Stimulated activated CD8-positive, alpha-beta memory T cell treated with anti-CD3 and anti-CD28 coated beads, Interleukin-12 subunit alpha, Interleukin-12 subunit beta, amount 100 ng/mL, for 4 hours (primary cell): ENCODE measurements at regions not wholly inside any gene's neighbourhood (a gene's known extent, or its start where the extent isn't known, plus 50 kb on each side); places are given as distances from the start of the nearest gene placed in this dataset.
"Not testable (repeated sequence)": the region's sequence is repeated elsewhere in the genome, so short reads cannot be mapped to it uniquely, and the experiment has no call there.

ENCODE experiments used
- DNase-seq: peaks from one replicate; pipeline ENCODE4 v3.0.0-alpha.2; 2020; ENCODE audit warnings: low read depth

DNA sequence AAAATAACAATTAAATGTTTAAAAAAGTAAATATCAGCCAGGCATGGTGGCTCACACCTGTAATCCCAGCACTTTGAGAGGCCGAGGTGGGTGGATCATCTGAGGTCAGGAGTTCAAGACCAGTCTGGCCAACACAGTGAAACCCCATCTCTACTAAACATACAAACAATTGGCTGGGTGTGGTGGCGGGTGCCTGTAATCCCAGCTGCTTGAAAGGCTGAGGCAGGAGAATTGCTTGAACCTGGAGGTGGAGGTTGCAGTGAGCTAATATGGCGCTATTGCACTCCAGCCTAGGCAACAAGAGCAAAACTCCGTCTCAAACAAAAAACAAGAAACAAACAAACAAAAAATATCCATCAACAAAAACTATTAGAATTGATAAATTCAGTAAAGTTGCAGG, 77.5 kb downstream of the SNX5 start:
- DNase-seq: not testable (repeated sequence)

DNA sequence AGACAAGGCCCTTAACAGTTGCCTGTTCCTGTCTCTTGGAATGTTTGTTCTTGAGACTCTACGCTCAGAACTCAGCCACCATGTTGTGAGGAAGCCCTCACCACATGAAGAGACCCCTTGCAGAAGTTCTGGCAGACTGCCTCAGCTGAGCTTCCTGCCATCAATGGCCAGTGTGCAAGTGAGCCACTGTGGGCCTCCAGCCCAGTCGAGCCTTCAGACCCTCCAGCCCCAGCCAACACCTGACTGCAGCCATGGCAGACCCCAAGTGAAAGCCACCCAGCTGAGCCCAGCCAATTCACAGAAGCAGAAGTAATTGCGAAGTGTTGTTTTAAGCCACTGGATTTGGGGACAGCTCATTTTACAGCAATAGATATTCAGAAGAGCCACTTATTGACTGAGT, 78.3 kb downstream of the SNX5 start:
- DNase-seq: no peak

- no peak for DNase-seq
These were observed 79.4 kb downstream of the SNX5 start for GRCh38 chr20:17889226-17889625.

- DNase-seq: no peak
These were observed 80.5 kb downstream of the SNX5 start for GRCh38 chr20:17888044-17888443.

DNA sequence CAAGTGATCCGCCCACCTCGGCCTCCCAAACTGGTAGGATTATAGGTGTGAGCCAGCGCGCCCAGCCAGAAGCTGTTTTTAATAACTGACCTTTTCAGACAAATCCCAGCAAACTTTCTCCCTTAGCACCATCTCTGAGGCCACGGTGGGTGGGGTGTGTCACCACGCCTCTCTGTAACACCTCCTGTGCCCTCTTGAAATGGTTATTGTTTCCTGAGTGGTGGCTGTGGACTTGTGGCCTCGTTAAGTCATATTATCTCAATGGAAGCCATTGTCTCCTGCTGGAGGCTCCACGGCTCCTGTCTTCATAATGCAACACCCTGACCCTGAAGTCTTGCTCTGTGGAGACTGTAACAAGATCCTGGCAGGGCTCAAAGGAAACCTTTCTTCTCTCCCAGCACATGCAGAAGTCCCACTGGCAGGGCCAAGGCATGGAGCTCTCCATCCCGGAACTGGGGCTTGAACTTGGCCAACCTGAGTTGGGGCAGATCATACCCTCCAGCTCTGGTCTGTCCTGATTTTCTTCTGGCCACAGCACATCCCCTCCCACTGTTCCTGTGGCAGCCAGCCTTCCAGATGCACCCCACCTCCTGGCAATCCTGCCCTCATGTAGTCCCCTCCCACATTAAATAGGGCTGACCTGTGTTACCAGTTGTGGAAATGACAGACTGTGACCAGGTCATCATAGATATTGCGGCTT, 81.1 kb downstream of the SNX5 start:
- no peak for DNase-seq

GRCh38 chr20:17885544-17885943, 83.0 kb downstream of the SNX5 start:
- no peak for DNase-seq

GRCh38 chr20:17885076-17885475, 83.5 kb downstream of the SNX5 start:
- no peak for DNase-seq

- DNase-seq: no peak
These were observed 84.1 kb downstream of the SNX5 start for GRCh38 chr20:17884307-17885003.

GRCh38 chr20:17883592-17884306, 84.8 kb downstream of the SNX5 start:
- DNase-seq: no peak

DNA sequence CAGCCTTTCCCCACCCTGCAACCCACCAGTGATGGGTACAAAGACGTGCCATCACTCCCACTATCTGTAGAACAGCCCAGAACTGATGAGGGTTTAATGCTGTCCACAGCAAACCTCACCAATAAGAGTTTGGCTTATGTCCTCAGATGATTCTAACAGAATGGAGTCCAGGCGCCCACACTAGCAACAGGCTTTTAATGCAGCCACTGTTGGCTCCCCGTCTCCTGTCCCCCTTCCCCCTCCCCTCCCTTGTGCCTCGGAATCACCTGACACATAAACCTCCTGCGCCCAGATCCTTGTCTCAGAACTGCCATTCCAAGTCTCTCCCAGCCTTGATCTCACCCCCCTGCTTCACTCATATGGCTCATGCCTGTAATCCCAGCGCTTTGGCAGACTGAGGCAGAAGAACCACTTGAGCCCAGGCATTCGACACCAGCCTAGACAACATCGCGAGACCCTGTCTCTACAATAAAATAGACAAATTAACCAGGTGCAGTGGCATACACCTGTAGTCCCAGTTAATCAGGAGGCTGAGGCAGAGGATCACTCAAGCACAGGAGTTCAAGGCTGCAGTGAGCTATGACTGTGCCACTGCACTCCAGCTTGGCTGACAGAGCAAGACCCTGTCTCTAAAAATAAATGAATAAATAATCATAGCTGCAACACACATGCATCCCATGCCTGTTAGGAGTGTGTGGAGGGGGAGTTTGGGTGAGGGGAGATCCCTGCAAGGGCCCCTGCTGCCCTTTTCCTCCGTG, 85.6 kb downstream of the SNX5 start:
- no peak for DNase-seq

DNA sequence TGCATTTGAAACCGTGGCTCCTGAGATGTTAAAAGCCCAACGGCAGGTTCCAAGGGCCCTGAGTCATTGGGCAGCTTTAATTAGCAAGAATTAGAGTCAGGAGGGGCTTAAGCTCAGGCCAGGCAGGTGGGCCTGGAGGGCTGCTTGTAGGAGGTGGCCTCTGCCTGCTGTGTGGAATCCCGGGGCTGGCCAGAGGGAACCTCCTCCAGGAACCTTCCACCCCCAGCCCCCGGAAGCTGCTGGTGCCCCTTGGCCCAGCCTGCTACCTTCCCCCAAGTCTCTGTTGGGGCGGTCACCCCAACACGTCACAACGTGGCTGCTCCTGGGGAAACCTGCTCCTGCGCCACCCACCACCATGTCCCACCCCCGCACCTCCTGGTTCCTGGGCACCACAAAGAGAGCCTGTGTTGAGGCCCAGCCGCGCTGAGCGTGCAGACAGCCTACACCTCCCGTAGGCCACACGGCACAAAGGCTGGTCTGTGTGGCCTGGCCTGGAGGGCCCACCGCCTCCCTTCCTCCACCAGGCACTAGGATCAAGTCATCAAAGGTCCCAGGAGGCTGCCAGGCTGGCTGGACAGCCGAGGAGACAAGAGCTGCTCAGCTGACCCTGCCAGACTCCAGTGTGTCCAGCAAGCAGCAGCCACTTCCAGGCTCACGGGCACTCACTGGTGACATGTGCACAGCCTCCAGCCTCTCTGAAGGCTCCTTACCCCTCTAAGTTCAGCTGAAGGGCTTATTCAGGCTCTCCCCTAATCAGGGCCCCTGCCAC, 86.3 kb downstream of the SNX5 start:
- DNase-seq: no peak

DNA sequence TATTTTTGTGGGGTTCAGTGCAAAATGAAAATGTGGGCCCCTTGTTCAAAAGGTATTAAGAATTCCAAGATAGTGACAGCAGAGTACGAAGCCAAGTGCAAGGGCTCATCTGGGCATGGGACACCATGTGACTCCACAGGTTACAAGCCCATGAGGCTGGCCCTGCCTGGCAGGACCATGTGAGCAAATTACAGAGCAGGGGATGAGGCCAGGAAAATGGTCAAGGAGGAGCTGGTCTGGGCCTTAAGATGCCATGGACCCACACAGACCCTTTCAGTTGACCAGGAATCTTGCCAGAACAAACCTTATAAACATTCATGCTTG, 86.9 kb downstream of the SNX5 start:
- no peak for DNase-seq

DNA sequence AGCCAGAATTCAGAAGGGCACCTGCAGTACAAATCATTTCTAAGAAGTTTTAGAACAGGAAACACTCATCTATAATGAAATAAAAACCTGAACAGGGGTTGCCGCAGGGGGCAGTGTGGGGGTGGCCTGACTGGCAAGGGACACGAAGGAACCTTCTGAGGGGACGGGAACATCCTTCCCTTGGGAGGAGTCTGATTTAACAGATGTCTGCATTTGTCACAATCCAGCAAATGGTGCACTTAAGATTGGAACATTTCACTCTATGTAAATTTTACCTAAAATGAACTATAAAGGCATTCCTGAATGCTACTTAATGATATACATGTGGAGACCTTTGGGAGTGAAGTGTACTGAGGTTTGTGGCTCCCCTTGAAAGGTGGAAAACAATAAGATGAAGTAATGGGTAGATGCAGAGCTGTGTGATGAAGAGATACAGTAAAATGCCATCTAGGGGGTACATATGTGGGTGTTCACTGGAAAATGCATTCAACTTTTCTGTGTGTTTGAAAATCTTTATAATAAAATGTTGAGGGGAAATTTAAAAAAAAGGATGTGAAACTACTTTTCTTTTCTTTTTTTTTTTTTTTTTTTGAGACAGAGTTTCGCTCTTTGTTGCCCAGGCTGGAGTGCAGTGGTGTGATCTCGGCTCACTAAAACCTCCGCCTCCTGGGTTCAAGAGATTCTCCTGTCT, 89.5 kb downstream of the SNX5 start:
- DNase-seq: no peak

DNA sequence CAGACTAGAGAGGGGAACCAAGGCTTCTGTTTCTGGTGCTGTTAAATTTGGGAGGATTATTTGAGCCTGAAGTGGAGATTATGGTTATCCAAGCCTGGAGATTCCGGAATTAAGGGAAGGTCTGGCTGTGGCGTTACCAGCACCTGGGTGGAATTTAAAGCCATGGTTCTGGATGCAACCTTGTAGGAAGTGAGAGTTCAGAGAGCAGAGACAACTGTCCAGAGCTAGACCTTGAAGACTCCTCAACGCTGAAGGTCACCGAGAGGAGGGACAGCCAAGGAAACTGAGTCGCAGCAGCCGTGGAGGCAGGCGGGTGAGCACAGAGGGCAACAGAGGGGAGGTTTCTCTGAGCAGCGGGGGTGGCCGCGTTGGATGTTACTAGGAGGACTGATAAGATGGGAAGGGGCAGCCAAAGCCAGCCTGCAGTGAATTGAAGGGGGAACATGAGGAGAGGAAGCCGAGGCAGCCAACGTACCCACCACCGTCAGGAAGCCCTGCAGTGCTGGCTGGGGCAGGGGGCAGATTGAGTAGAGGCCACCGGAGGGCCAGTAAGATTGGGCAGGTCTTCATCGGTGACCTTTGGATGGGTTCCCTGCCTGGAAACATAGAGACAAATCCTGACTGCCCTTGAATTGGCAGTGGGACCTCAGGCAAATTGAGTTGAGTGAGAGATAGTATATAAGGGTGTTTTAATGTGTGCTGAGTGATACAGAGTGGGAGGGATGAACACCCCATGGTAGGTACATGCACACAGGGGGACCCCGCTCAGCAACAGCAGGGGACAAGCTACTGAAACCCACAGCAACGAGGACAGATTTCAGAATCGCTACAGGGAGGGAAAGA, 90.3 kb downstream of the SNX5 start:
- DNase-seq: no peak

- DNase-seq: no peak
These were observed 92.6 kb downstream of the SNX5 start for GRCh38 chr20:17875981-17876385.

DNA sequence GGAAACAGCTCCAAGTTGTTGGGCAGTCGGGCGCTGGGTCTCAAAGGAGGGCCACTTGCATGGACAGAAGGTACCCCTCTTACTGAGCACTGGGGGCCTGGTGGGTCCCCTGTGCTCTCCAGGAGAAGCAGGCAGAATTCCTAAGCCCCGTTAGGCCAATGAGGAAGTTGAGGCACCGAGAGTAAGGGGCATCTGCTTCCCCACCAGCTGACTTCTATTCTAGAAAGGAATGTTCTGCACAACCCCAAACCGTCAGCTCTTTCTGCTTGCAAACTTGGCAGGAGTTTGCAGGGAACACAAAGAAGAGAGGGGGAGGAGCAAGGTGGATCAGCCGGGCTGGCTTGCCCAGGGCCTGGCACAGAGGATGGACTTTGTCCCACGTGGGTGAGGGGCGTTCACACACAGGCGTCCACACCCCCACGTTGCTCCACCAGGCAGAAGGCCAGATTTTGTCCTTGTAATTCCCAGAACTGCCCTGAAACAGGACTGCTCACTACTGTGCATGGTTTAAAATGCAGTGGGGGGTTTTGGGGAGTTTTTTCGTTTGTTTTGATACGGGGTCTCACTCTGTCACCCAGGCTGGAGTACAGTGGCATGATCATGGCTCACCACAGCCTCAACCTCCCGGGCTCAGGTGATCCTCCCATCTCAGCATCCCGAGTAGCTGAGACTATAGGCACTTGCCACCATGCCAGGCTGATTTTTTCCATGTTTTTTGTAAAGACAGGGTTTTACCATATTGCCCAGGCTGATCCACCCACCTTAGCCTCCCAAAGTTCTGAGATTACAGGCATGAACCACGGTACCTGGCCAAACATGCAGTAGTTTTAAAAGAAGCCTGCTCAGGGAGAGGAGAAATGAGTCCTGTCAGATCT, 93.3 kb downstream of the SNX5 start:
- no peak for DNase-seq

GRCh38 chr20:17874271-17875105, 94.1 kb downstream of the SNX5 start:
- DNase-seq: no peak
